Iris pigment epithelial cell (primary cell): ENCODE measurements at regions not wholly inside any gene's neighbourhood (a gene's known extent, or its start where the extent isn't known, plus 50 kb on each side); places are given as distances from the start of the nearest gene placed in this dataset.
"Not testable (repeated sequence)": the region's sequence is repeated elsewhere in the genome, so short reads cannot be mapped to it uniquely, and the experiment has no call there.

Experiments
- DNase-seq: peaks from one replicate; pipeline ENCODE4 v3.0.0-alpha.2; 2011; ENCODE audit warnings: low read depth

DNA sequence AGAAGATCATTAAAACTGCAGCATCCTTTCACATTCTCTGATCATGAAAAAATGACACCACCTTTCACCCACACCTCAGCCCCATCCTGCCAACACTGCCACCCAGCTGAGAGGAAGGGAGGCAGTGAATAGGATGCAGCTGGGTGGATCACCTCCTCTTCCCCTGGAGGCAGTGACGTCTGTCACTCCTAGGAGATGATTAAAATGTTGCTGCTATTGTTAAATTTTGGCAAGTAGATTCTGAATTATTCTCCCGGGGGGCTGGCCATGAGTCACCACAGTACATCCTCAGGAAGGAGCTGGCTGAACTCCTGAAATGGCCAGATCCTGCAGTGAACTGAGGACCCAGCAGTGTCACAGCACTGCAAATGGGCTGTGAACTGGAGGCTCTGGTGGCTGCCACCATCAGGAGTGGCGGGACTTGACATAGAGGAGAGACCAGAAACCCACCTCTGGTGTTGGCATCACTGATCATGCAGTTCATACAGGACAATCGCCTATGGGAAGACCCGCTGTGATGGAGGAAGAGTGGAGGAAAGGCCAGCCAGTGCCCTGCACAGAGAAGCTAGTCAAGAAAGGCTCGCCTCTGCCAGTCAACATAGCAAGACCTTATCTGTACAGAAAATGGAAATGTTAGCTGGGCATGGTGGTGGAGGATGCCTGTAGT, 199.1 kb downstream of the FAM43A start:
- no peak for DNase-seq

DNA sequence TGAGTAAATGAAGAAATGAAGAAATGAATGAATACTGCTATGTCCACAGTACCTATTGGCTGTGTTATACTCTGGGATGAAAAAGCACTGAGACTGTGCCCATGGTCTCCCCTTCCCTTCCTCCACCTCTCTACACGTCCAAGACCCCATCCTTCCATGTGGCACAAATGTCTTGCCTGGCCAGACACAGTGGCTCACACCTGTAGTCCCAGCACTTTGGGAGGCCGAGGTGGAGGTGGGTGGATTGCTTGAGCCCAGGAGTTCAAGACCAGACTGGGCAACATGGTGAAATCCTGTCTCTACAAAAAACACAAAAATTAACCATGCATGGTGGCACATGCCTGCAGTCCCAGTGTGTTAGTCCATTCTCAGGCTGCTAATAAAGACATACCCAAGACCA, 200.1 kb downstream of the FAM43A start:
- DNase-seq, result no peak

DNA sequence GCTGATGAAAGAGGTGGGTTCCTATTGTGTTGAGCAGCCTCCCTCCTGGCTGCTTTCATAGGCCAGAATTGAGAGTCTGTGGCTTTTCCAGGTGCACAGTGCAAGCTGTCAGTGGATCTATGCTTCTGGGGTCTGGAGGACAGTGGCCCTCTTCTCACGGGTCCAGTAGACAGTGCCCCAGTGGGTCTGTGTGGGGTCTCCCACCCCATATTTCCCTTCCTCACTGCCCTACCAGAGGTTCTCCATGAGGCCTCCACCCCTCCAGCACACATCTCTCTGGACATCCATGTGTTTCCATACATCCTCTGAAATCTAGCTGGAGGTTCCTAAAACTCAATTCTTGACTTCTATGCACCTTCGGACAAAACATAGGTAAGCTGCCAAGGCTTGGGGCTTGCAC, 201.2 kb downstream of the FAM43A start:
- no peak for DNase-seq

DNA sequence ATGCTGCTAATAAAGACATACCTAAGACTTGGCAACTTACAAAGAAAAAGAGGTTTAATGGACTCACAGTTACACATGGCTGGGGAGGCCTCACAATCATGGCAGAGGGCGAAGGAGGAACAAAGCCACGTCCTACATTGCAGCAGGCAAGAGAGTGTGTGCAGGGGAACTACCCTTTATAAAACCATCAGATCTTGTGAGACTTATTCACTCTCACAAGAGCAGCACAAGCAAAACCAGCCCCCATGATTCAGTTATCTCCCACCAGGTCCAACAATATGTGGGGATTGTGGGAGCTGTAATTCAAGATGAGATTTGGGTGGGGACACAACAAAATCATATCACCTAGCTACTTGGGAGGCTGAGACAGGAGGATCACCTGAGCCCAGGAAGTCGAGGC, 202.4 kb downstream of the FAM43A start:
- DNase-seq, result not testable (repeated sequence)

DNA sequence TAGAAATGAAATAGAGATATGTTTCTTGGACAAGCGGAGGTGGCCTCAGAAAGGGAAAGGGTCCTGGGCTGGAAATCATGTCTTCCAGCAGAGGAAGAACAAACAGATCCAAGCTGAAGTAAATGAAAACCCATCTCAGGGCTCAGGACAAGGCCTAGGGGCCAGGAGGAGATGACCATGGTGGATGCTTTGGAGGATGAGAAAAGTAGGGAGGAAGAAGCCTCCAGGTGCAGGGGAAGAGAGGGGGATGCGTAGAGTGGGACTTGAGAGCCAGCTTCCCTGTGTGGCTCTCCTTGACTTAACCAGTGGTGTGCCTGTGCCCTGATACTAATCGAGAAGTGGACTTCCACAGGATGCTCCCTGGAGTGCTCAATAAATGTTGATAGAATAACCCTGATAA, 203.2 kb downstream of the FAM43A start:
- DNase-seq, result no peak

DNA sequence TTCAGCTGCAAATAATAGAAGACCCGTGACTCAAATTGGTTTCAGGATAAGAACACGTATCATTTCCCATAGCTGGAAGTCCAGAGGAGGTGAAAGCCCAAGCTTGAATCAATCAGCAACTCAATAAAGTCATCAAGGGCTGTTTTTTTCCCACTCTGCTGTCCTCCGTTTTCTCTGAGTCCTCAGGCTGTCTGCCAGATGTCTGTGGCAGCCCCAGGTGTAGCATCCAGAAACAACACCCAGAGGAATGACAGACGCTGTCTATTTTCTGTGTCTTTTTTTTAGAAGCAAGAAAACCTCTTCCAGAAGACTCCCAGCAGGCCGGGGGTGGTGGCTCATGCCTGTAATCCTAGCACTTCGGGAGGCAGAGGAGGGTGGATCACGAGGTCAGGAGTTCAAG, 204.4 kb downstream of the FAM43A start:
- no peak for DNase-seq

DNA sequence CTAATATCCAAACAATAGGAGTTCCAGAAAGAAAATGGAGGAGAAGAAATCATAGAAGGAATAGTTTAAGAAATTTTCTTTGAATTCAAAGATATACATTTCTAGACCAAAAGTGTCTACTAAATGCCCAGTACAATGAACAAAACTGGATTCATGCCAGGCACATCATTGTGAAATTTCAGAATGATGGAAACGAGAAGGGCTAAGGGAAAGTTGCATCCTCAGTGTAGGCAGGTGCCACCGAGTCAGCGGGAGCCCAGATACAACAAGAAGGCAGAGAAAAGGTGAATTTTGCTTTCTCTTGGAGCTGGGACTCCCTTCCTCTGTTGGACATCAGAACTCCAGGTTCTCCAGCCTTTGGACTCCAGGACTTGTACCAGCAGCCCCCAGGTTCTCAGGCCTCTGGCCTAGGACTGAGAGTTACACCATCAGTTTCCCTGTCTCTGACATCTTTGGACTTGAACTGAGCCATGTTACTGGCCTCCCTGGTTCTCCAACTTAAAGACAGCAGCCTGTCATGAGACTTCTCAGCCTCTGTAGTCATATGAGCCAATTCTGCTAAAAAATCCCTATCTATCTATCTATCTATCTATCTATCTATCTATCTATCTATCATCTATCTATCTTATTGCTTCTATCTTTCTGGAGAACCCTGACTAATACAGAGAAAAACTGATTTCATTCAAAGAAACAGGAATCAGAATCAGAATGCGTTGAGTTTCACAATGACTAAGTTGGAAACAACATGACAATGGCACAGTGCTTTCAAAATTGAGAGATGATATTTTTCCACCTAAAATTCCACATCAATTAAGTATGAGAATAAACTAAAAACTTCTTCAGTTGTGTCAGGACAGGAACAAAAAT, 207.7 kb downstream of the FAM43A start:
- no peak for DNase-seq

DNA sequence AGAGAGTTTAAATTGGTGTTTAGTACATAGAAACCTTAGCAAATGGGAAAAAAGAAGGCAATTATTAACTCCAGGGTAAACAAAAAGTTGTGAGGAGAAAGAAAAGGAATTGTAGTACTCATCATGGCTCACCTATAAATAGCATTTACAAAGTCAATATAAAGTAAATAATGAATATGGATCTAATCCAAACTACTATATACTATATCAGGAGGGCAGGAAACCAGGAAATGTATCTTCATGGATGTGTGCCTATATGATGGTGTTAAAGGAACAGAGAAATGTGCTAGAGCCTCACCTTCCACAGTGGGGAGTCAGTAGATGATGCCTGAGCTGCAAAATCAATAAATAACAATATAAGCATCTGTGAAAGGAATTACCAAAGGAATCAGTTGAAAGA, 208.9 kb downstream of the FAM43A start:
- no peak for DNase-seq

DNA sequence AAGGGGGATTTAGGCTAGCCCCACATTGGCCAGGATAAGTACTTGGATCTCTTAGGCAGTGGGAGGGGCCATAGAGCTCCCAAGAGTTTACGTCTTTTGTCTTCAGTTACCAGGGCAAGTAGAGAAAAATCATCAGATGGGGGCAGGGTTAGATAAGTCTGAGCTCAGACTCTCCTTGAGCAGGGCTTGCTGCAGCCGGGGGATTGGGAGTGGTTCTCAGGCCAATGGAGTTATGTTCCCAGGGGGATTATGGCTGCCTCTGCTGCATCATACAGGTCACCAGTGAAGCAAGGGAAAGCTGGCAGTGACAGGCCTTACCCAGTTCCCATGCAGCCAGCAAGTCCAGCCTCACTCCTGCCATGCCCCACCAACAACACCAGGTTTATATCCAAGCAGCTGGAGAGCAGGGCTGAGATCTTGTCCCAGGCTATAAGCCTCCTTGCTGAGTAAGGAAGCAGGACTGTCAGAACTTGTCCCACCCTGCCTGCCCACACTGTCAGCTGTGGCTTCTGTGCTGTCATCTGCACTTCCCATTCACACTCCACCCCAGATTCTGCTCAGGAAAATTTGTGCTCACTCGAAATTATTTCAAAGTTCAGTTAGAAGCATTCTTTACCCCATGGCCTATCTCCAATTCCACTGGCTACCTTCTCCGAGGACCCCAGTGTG, 215.3 kb downstream of the FAM43A start:
- DNase-seq, result no peak

DNA sequence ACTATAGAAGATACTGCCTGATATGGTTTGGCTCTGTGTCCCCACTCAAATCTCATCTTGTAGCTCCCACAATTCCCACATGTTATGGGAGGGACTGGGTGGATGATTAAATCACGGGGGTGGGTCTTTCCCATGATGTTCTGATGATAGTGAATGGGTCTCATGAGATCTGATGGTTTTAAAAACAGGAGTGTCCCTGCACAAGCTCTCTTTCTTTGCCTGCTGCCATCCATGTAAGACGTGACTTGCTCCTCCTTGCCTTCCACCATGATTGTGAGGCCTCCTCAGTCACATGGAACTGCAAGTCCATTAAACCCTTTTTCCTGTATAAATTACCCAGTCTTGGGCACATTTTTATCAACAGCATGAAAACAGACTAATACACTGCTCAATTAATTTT, 217.8 kb downstream of the FAM43A start:
- not testable (repeated sequence) for DNase-seq

DNA sequence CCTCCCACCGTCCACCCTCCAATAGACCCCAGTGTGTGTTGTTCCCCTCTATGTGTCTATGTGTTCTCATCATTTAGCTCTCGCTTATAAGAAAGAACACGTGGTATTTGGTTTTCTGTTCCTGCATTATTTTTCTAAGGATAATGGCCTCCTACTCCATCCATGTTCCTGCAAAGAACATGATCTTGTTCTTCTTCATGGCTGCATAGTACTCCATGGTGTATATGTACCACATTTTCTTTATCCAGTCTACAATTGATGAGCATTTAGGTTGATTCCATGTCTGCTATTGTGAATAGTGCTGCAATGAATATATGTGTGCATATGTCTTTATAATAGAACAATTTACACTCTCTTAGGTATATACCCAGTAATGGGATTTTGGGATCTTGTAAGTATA, 219.3 kb downstream of the FAM43A start:
- not testable (repeated sequence) for DNase-seq

DNA sequence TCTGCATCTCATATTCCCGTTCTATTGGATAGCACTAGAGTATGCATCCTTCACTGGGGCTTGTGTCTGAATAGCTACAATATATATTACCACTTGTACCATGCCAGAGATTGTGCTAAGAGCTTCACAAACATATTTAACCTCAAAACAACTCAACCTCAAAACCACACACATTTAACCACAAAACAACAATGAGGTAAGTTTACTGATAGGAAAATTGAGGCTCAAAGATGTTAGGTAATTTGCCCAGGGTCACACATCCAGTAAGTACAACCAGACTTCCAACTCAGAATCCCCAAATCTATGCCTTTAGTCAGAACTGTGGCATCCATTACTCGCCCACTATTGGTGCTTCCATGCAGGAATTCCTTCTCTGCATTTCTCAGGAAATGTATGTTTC, 220.0 kb downstream of the FAM43A start:
- peak; percentile 75 for DNase-seq

DNA sequence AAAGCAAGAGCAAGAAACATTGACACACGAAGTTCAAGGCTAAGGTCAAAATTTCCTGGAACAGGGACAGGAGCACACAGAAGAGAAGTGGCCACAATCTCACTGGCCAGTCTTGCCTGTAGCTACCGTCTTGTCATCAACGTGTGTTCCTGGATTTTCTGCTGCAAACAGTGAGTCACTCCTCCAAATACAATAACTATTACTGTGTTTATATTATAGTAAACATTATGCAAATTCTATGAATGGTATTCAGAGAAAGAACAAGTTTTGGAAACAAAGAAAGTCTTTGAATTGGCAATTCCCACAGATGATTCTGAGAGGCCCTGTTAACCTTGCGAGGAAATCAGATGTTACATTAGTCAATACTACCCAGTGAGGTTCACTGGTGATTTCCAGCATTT, 220.5 kb downstream of the FAM43A start:
- peak; percentile 79 for DNase-seq

DNA sequence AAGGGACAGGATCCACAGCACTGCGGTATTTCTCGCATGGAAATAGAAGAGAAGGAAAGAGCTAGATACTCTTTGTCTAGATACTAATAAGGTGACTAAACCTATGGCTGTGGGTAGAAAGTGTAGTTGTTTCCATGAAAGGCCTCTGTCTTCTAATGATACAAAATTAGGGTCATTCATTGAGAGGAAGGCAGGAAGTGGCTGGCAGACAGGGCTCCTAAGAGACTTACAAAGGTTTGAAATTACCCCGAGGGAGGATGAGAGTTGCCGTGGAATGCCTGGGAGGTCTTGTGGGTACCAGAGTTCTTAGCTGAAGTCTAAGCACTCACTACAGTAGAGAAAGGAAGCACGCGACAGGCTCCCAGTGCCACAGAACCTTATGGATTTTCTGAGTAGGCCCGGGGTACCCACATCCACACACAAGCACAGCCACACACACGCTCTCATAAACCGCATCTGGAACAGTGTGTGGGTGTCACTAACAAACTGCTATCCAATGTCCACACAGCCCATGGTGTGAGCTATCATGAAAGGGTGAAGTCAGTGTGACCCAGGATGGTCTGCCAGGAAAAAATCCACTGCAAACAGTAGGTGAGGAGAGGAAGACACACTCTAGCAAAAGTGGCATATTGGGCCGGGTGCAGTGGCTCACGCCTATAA, 221.4 kb downstream of the FAM43A start:
- DNase-seq, result no peak

DNA sequence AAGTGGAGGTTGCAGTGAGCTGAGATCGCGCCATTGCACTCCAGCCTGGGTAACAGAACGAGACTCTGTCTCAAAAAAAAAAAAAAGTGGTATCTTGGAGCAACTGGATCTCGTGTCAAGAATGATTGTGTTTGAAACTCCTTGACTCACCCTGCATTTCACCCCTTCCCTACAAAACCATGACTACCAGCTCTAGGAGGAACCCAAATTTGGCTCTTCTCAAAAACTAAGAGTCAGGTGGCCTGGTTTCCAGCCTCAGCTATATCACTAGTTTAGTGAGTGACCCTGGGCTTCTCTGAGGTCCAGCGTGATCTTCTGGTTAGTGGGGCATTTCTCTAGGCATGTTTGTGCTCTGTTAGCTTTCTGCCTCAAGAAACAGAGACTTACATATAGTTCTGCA, 222.1 kb downstream of the FAM43A start:
- DNase-seq, result no peak

DNA sequence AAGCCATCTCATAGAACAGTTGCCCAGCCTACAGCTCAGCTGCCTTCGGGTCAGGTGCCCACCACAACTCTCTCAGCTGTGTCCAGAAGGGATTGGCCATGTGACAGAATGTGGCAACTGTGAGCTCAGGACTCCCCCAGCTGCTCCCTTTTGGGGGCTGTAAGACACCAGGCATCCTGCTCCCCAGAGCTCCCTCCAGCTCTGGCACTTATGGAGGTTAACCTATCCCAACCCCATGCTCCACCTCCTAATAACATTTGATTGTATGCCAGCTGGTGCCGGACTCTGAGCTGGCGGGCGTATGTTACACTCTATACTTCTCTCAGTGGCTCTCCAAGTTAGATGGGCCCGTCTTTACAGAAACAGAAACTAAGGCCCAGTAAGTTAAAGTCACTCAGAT, 222.8 kb downstream of the FAM43A start:
- no peak for DNase-seq

DNA sequence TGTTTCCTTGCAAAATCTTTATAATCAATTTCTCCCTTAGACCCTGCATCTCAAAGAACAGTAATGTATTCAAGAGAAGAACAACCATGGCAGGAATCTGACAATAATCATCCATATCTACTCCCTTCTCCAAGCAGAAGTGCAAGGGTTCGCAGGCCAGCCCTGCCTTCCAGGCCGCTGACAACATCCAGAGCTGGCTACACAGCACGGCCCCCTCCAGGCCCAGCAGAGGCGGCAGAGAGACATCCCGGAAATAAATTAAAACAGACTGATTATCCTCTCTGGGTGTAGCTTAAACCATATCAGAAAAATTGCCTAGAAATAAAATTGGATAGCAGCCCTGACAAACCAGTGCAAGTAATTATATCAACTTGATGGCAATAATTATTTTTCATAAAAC, 223.3 kb downstream of the FAM43A start:
- no peak for DNase-seq

DNA sequence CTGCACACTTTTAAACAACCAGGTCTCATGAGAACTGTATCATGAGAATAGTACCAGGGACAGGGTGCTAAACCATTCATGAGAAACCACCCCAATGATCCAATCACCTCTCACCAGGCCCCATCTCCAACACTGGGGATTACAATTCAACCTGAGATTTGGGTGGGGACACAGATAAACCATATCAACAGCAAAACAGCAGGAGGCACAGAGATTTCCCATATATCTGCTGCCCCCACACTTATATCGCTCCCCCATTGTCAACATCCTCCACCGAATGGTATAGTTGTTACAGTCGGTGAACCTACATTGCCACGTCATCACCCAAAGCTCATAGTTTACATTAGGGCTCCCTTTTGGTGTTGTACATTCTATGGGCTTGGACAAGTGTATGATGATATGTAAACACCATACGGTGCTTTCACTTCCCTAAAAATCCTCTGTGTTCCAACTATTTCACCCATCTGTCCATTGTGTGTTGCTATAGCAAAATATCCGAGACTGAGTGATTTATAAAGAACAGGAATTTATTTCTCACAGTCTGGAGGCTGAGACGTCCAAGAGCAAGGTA, 224.8 kb downstream of the FAM43A start:
- no peak for DNase-seq

DNA sequence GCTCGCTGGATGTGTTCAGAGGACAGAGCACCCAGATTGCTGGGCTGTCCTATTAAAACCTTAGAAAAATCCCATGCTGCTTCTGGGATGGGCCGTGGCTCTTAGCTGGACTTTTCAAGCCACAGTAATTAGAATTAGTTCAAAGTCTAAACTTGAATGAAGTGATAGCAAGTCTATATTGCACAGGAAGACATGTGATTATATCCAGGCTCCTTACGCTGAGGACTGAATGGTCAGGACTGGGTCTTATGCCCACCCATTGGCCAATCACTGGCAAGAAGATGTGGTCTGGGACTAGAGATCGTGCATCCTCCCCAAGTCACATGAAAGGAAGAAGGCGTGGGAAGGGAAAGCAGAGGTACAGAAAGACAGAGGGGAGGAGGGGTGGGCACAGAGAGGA, 227.6 kb downstream of the FAM43A start:
- no peak for DNase-seq

DNA sequence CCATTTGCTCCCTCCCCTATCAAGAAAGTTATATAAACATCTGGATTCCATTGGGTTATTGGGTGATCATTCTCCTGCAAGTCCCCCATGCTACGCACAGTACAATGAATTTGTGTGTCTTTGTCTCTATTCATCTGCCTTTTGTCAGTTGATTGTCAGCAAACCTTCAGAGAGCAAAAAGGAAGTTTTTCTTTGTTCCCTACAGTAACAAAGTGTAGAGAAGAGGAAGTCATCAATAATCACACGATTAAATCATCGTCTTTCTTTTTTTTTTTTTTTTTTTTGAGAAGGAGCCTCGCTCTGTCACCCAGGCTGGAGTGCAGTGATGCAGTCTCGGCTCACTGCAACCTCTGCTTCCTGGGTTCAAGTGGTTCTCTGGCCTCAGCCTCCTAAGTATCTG, 239.2 kb downstream of the FAM43A start:
- DNase-seq, result not testable (repeated sequence)

DNA sequence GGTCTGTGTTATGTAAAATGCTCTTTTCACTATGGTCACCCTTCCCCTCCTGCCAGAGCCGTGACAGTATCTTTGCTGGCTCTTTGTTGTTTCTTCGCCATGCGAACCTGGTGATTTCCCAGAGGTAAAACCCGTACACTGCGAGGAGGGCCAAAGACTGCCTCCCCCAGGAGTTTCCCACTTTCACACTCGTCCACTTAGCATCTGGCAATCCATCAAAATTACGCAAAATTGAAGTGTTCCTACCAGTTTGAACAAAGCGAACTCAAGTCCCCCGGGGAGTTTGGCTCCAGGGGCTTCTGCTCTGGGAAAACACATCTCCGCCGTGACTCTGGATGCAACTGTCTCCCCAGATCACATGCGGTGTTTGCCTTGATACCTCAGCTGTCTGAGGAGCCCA, 239.9 kb downstream of the FAM43A start:
- DNase-seq, result no peak

DNA sequence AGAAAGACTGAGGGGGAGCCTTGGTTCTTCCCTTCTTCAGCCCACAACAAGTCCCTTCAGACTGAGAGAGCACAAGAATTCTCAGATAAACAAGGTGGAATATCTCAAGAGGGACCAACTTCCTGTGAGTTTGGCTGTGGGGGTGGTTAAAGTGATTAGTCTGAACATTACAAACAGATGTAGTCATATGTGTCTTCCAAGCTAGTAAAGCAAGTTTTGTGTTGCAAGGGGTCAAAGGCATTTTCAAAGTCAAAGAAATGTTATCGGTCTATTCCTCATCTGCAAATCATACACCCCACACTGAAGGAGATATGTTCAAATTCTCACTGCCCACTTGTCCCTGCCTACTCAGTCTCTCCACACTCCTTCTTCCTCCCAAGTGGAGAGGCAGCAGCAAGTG, 242.5 kb downstream of the FAM43A start:
- DNase-seq, result peak; percentile 81
